Parathyroid adenoma (tissue), 2 donors: ENCODE measurements at regions not wholly inside any gene's neighbourhood (a gene's known extent, or its start where the extent isn't known, plus 50 kb on each side); places are given as distances from the start of the nearest gene placed in this dataset.

Experiments
- H2AFZ ChIP-seq: fragments of 300-600 bp; sonication (generic); one replicate; pipeline ENCODE4 v1.7.0; 2017; ENCODE audit warnings: antibody characterized with exemption, mild to moderate bottlenecking
- H3K27ac ChIP-seq: fragments of 300-600 bp; sonication (generic); one replicate; pipeline ENCODE4 v1.7.0; 2017
- H3K27me3 ChIP-seq: fragments of 300-600 bp; sonication (generic); one replicate; pipeline ENCODE4 v1.7.0; 2017; ENCODE audit warnings: low read length; ENCODE audit not compliant: control insufficient read depth, insufficient read depth
- H3K36me3 ChIP-seq: fragments of 300-600 bp; sonication (generic); one replicate; pipeline ENCODE4 v1.7.0; 2017; ENCODE audit warnings: low read length; ENCODE audit not compliant: control insufficient read depth, insufficient read depth
- H3K4me1 ChIP-seq: fragments of 300-600 bp; sonication (generic); one replicate; pipeline ENCODE4 v1.7.0; 2017; ENCODE audit warnings: control low read depth
- H3K4me2 ChIP-seq: fragments of 300-600 bp; sonication (generic); one replicate; pipeline ENCODE4 v1.7.0; 2017; ENCODE audit warnings: low read length
- H3K4me3 ChIP-seq: fragments of 300-600 bp; sonication (generic); one replicate; pipeline ENCODE4 v1.7.0; 2017; ENCODE audit warnings: low read depth, low read length
- H3K79me2 ChIP-seq: fragments of 300-600 bp; sonication (generic); one replicate; pipeline ENCODE4 v1.7.0; 2017; ENCODE audit warnings: control low read depth
- H3K9ac ChIP-seq: fragments of 300-600 bp; sonication (generic); one replicate; pipeline ENCODE4 v1.7.0; 2017; ENCODE audit warnings: mild to moderate bottlenecking
- H3K9me3 ChIP-seq: fragments of 300-600 bp; sonication (generic); one replicate; pipeline ENCODE4 v1.7.0; 2017; ENCODE audit warnings: low read length; ENCODE audit not compliant: control insufficient read depth
- CTCF ChIP-seq: fragments of 300-600 bp; sonication (generic); IDR thresholded peaks from one replicate; pipeline ENCODE4 v1.7.0; 2017; ENCODE audit warnings: antibody characterized with exemption, mild to moderate bottlenecking
- donor health status: primary hyperparathyroidism.

- Histone ChIP-seq H3K4me1 (no peaks in the 10 kb centered on the region), H3K4me2 (no peak overlapping the region), H3K79me2 (no peaks in the 10 kb centered on the region), H3K27me3 (no peaks in the 10 kb centered on the region), H3K9ac (no peak overlapping the region), H3K36me3 (no peaks in the 10 kb centered on the region), H3K4me3 (no peak overlapping the region), H2AFZ (no peak overlapping the region), H3K27ac (no peak overlapping the region), H3K9me3 (no peaks in the 10 kb centered on the region)
- TF ChIP-seq CTCF: no peak
Measured at GRCh38 chr13:99750951-99751350, 220.6 kb downstream of the ZIC5 start.

DNA sequence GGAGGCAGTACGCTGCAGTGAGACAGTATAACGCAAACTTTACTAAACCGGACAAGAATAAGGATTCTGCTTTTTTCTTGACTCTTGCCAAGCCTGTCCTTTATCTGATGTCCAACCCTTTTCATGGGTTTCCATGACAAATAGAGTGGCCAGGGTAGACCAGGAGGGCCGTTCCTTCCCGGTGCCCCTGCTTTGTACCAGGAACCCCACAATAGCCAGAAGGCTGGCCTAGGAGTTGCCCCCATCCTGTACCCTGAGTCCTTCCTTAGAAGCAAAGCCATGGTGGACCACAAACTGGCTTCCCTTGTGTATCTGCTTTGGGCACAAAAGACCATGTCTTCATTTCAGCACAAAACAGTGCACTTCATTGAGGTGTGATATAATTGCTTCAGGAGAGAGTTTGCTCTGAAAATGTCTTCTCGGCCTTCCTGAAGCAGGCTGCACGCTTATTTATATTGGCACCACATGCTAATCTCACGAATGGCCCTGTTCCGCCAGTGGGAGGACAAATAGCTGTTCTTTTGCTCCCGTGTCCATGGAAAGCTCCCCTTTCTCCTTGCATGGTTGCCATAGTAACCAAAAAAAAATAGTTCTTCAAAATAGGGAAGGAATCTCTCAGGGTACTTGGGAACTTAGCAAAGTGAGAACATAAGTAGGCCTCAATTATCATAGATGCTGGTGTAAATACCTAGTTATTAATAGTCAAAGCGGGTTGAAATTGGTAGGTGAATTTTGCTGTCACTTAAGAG lies 222.1 kb downstream of the ZIC5 start:
- H3K36me3 ChIP-seq: no peaks in the 10 kb centered on the region
- H3K9me3 ChIP-seq: no peaks in the 10 kb centered on the region
- H3K79me2 ChIP-seq: no peaks in the 10 kb centered on the region
- H3K4me3 ChIP-seq: no peak overlapping the region
- no peaks in the 10 kb centered on the region for H3K27me3 ChIP-seq
- no peak overlapping the region for H3K4me2 ChIP-seq
- no peaks in the 10 kb centered on the region for H3K4me1 ChIP-seq
- no peak for TF ChIP-seq CTCF
- no peak overlapping the region for H2AFZ ChIP-seq
- H3K9ac ChIP-seq: no peak overlapping the region
- H3K27ac ChIP-seq: no peak overlapping the region

- Histone ChIP-seq H3K9ac (no peak overlapping the region), H3K9me3 (no peaks in the 10 kb centered on the region), H3K4me2 (no peak overlapping the region), H3K27ac (no peak overlapping the region), H3K27me3 (no peaks in the 10 kb centered on the region), H3K79me2 (no peaks in the 10 kb centered on the region), H3K4me1 (no peaks in the 10 kb centered on the region), H3K4me3 (no peak overlapping the region), H3K36me3 (no peaks in the 10 kb centered on the region), H2AFZ (no peak overlapping the region)
- no peak for TF ChIP-seq CTCF
Measured at GRCh38 chr13:99747403-99747710, 224.2 kb downstream of the ZIC5 start.

GRCh38 chr13:99746637-99747402 lies 224.7 kb downstream of the ZIC5 start:
- Histone ChIP-seq H3K4me3 (no peak overlapping the region), H3K4me1 (no peaks in the 10 kb centered on the region), H3K9me3 (no peaks in the 10 kb centered on the region), H3K36me3 (no peaks in the 10 kb centered on the region), H2AFZ (no peak overlapping the region), H3K27me3 (no peaks in the 10 kb centered on the region), H3K27ac (no peak overlapping the region), H3K4me2 (no peak overlapping the region), H3K79me2 (no peaks in the 10 kb centered on the region), H3K9ac (no peak overlapping the region)
- TF ChIP-seq CTCF: no peak

DNA sequence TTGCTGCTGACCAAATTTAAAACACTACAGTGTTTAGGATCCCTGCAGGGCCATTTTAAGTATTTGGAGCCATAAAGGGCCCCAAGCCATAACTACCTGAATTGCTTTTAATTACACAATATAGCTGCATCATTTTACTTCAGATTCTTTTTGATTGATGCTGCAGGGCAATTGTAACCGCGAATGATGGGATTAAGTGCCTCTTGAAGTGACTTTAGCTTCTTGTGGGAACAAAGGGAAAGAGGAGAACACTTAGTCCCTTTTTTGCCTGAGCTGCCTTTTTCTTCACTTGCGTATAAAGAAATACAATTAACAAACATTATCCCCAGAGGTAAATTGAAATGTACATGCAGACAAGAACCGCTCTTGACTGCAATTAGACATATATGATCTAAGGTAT lies 228.5 kb downstream of the ZIC5 start:
- H3K27me3 ChIP-seq: no peaks in the 10 kb centered on the region
- no peak overlapping the region for H3K4me3 ChIP-seq
- H2AFZ ChIP-seq: no peak overlapping the region
- H3K9me3 ChIP-seq: no peaks in the 10 kb centered on the region
- TF ChIP-seq CTCF: no peak
- no peak overlapping the region for H3K9ac ChIP-seq
- H3K27ac ChIP-seq: no peak overlapping the region
- H3K36me3 ChIP-seq: no peaks in the 10 kb centered on the region
- H3K4me1 ChIP-seq: no peaks in the 10 kb centered on the region
- no peaks in the 10 kb centered on the region for H3K79me2 ChIP-seq
- no peak overlapping the region for H3K4me2 ChIP-seq
